CD4-positive, alpha-beta T cell (primary cell): ENCODE measurements at regions not wholly inside any gene's neighbourhood (a gene's known extent, or its start where the extent isn't known, plus 50 kb on each side); places are given as distances from the start of the nearest gene placed in this dataset.

Experiments used
- ATAC-seq: fragments of 200-7000 bp; cut with Tn5 transposase; one replicate; pipeline ENCODE4 v1.10.0; 2022; ENCODE audit warnings: mild to moderate bottlenecking; ENCODE audit not compliant: poor library complexity
- CTCF ChIA-PET: fragments of 350-600 bp; sonication (Branson Sonifier 250); formaldehyde crosslinking; loops from one replicate; lab custom pipeline; 2021; ENCODE audit warnings: antibody characterized with exemption, inconsistent platforms; lab: Charles Lee
- POLR2A ChIA-PET: fragments of 350-600 bp; sonication (Branson Sonifier 250); formaldehyde crosslinking; loops from one replicate; lab custom pipeline; 2021; ENCODE audit warnings: antibody characterized with exemption, inconsistent platforms; lab: Charles Lee
- DNase-seq, 14 experiments: peaks; one replicate each; pipeline ENCODE4 v3.0.0-alpha.2; 2013 to 2020; ENCODE audit warnings: mixed read lengths in 2 of 14
- H3K27ac ChIP-seq, 2 donors: one replicate each; pipeline versions ENCODE4 v1.5.1 to v1.7.0; 2013; ENCODE audit warnings: low read length in 2 of 2, low read depth in 1 of 2, mild to moderate bottlenecking in 1 of 2
- H3K27me3 ChIP-seq, 2 experiments: 1 replicate in 1 of 2; 2 replicates in 1 of 2; pipeline versions ENCODE4 v1.6.1 to v1.7.0; 2013; ENCODE audit warnings: low read length in 2 of 2, control low read depth in 1 of 2, mild to moderate bottlenecking in 1 of 2, moderate library complexity in 1 of 2; ENCODE audit not compliant: insufficient read depth in 2 of 2, control insufficient read depth in 1 of 2
- H3K36me3 ChIP-seq: one replicate; pipeline ENCODE4 v1.6.1; 2013; ENCODE audit warnings: low read length, control low read depth; ENCODE audit not compliant: insufficient read depth
- H3K4me1 ChIP-seq: one replicate; pipeline ENCODE4 v1.6.1; 2013; ENCODE audit warnings: low read length, control low read depth; ENCODE audit not compliant: insufficient read depth
- H3K4me3 ChIP-seq: one replicate; pipeline ENCODE4 v1.5.1; 2013; ENCODE audit warnings: mild to moderate bottlenecking, low read length, moderate library complexity
- H3K9me3 ChIP-seq, 2 experiments: 1 replicate in 1 of 2; 2 replicates in 1 of 2; pipeline versions ENCODE4 v1.6.1 to v1.7.0; 2013; ENCODE audit warnings: low read length in 2 of 2, mild to moderate bottlenecking in 2 of 2, control low read depth in 1 of 2, moderate library complexity in 1 of 2; ENCODE audit not compliant: control insufficient read depth in 1 of 2, insufficient read depth in 1 of 2
- H3K27ac Mint-ChIP-seq: one replicate; pipeline ENCODE4 v1.8.0; 2020; ENCODE audit warnings: mixed read lengths
- H3K27me3 Mint-ChIP-seq: one replicate; pipeline ENCODE4 v1.8.0; 2021; ENCODE audit warnings: mixed read lengths
- H3K36me3 Mint-ChIP-seq: one replicate; pipeline ENCODE4 v1.8.0; 2021; ENCODE audit warnings: low read depth, mixed read lengths
- H3K4me1 Mint-ChIP-seq: one replicate; pipeline ENCODE4 v1.8.0; 2021; ENCODE audit warnings: low read depth, mixed read lengths
- H3K4me3 Mint-ChIP-seq: one replicate; pipeline ENCODE4 v1.8.0; 2020; ENCODE audit warnings: mild to moderate bottlenecking, mixed read lengths
- H3K9me3 Mint-ChIP-seq: one replicate; pipeline ENCODE4 v1.8.0; 2020; ENCODE audit warnings: mixed read lengths
- CTCF ChIP-seq: fragments of 200-600 bp; IDR thresholded peaks from one replicate; pipeline ENCODE4 v1.8.0; 2022; ENCODE audit warnings: antibody characterized with exemption, mild to moderate bottlenecking
- intact Hi-C, 2 experiments: fragments of 100-400 bp; cut with DNase I in 1 of 2; cut with micrococcal nuclease in 1 of 2; formaldehyde crosslinking; loops; one replicate each; pipeline versions ENCODE4 v1.15.1 to v1.9.0; 2023 to 2025; cut with DNase I, micrococcal nuclease

- H3K27ac Mint-ChIP-seq, result no peak overlapping the region
- Histone ChIP-seq H3K4me1 (no peaks in the 10 kb centered on the region), H3K4me3 (no peak overlapping the region), H3K36me3 (no peaks in the 10 kb centered on the region), H3K9me3 (no peaks in the 10 kb centered on the region), H3K27me3 (no peaks in the 10 kb centered on the region), H3K27ac (no peak overlapping the region)
- ChIA-PET CTCF (no interaction called here), POLR2A (no interaction called here)
- no peak for ATAC-seq
- H3K36me3 Mint-ChIP-seq, result no peaks in the 10 kb centered on the region
- no peak for DNase-seq
- H3K4me1 Mint-ChIP-seq, result no peaks in the 10 kb centered on the region
- TF ChIP-seq CTCF, result no peak
- no peaks in the 10 kb centered on the region for H3K27me3 Mint-ChIP-seq
- no peak overlapping the region for H3K4me3 Mint-ChIP-seq
- intact Hi-C loops, result no loop called here
- no peaks in the 10 kb centered on the region for H3K9me3 Mint-ChIP-seq
Observed at GRCh38 chrX:97987979-97988378, 1104.3 kb downstream of the RPA4 start.

GRCh38 chrX:97995834-97996233, 1112.1 kb downstream of the RPA4 start:
- Mint-ChIP-seq H3K27me3 (no peaks in the 10 kb centered on the region), H3K36me3 (no peaks in the 10 kb centered on the region), H3K9me3 (peaks cover 6% of the 10 kb centered on the region), H3K4me1 (no peaks in the 10 kb centered on the region), H3K27ac (no peak overlapping the region), H3K4me3 (no peak overlapping the region)
- Histone ChIP-seq H3K4me3 (no peak overlapping the region), H3K27me3 (no peaks in the 10 kb centered on the region), H3K4me1 (no peaks in the 10 kb centered on the region), H3K36me3 (no peaks in the 10 kb centered on the region), H3K27ac (no peak overlapping the region), H3K9me3 (no peaks in the 10 kb centered on the region)
- TF ChIP-seq CTCF, result no peak
- DNase-seq, result no peak
- POLR2A ChIA-PET, result no interaction called here
- intact Hi-C loops, result no loop called here
- CTCF ChIA-PET, result interaction anchor here (0.7 kb wide), 1 partner anchor 24 kb away, joined by 3 read pairs; no protein-coding TSS in a partner anchor
- no peak for ATAC-seq

- H3K36me3 Mint-ChIP-seq, result no peaks in the 10 kb centered on the region
- ChIA-PET POLR2A (no interaction called here), CTCF (no interaction called here)
- H3K36me3 ChIP-seq, result no peaks in the 10 kb centered on the region
- DNase-seq (no peak), ATAC-seq (no peak)
- H3K9me3 ChIP-seq, result peaks cover 0 to 15% of the 10 kb centered on the region in 2 experiments
- H3K4me1 Mint-ChIP-seq, result no peaks in the 10 kb centered on the region
- intact Hi-C loops, result no loop called here
- no peak overlapping the region for H3K27ac Mint-ChIP-seq
- H3K4me1 ChIP-seq, result no peaks in the 10 kb centered on the region
- H3K27me3 ChIP-seq, result no peaks in the 10 kb centered on the region
- H3K4me3 Mint-ChIP-seq, result no peak overlapping the region
- no peak overlapping the region for H3K4me3 ChIP-seq
- TF ChIP-seq CTCF, result no peak
- no peak overlapping the region for H3K27ac ChIP-seq
- no peaks in the 10 kb centered on the region for H3K9me3 Mint-ChIP-seq
- no peaks in the 10 kb centered on the region for H3K27me3 Mint-ChIP-seq
Observed at GRCh38 chrX:98028691-98029090, 1145.0 kb downstream of the RPA4 start.
